ENCODE measurements at regions not wholly inside any gene's neighbourhood (a gene's known extent, or its start where the extent isn't known, plus 50 kb on each side); places are given as distances from the start of the nearest gene placed in this dataset.

GRCh38 chr20:7520361-7520760 lies 419.9 kb downstream of the HAO1 start:
- no peaks in the 10 kb centered on the region for H3K4me1 ChIP-seq
- no peak overlapping the region for H3K4me3 ChIP-seq
- DNase-seq (no peak), ATAC-seq (no peak)
- intact Hi-C loops (cut with DNase I) = no loop called here
- H3K36me3 ChIP-seq = no peaks in the 10 kb centered on the region
- no peaks in the 10 kb centered on the region for H3K27me3 ChIP-seq
- H3K9me3 ChIP-seq = no peaks in the 10 kb centered on the region
- TF ChIP-seq CTCF (IDR thresholded peaks at IDR 0.05) = no peak
- no peak overlapping the region for H3K27ac ChIP-seq

GRCh38 chr20:7523288-7523687 lies 417.0 kb downstream of the HAO1 start:
- no peak for ATAC-seq
- H3K36me3 ChIP-seq = no peaks in the 10 kb centered on the region
- no peak overlapping the region for H3K27ac ChIP-seq
- H3K4me3 ChIP-seq = no peak overlapping the region
- no peak for DNase-seq
- intact Hi-C loops (cut with DNase I) = no loop called here
- H3K27me3 ChIP-seq = no peaks in the 10 kb centered on the region
- no peak for TF ChIP-seq CTCF (IDR thresholded peaks at IDR 0.05)
- H3K9me3 ChIP-seq = peaks cover 0 to 2% of the 10 kb centered on the region in 2 donors
- no peaks in the 10 kb centered on the region for H3K4me1 ChIP-seq

- Histone ChIP-seq H3K27ac (no peak overlapping the region), H3K36me3 (no peaks in the 10 kb centered on the region), H3K4me1 (no peaks in the 10 kb centered on the region), H3K9me3 (no peaks in the 10 kb centered on the region), H3K27me3 (no peaks in the 10 kb centered on the region), H3K4me3 (no peak overlapping the region)
- ATAC-seq (no peak), DNase-seq (no peak)
- intact Hi-C loops (cut with DNase I) = no loop called here
- TF ChIP-seq CTCF (IDR thresholded peaks at IDR 0.05) = no peak
Measured at GRCh38 chr20:7540018-7540417, 400.2 kb downstream of the HAO1 start.

- Histone ChIP-seq H3K9me3 (no peaks in the 10 kb centered on the region), H3K27me3 (no peaks in the 10 kb centered on the region), H3K36me3 (no peaks in the 10 kb centered on the region), H3K4me1 (no peaks in the 10 kb centered on the region), H3K4me3 (no peak overlapping the region), H3K27ac (no peak overlapping the region)
- DNase-seq = no peak
- no peak for TF ChIP-seq CTCF (IDR thresholded peaks at IDR 0.05)
- ATAC-seq = no peak
- intact Hi-C loops (cut with DNase I) = no loop called here
Measured at GRCh38 chr20:7540923-7541322, 399.3 kb downstream of the HAO1 start.

GRCh38 chr20:7571101-7571500 lies 369.2 kb downstream of the HAO1 start:
- TF ChIP-seq CTCF (IDR thresholded peaks at IDR 0.05) = no peak
- DNase-seq (no peak), ATAC-seq (no peak)
- Histone ChIP-seq H3K9me3 (no peaks in the 10 kb centered on the region), H3K4me1 (no peaks in the 10 kb centered on the region), H3K36me3 (no peaks in the 10 kb centered on the region), H3K27ac (no peak overlapping the region), H3K4me3 (no peak overlapping the region), H3K27me3 (no peaks in the 10 kb centered on the region)
- intact Hi-C loops (cut with DNase I) = no loop called here
